Hepatocyte (in vitro differentiated cells): ENCODE measurements at regions not wholly inside any gene's neighbourhood (a gene's known extent, or its start where the extent isn't known, plus 50 kb on each side); places are given as distances from the start of the nearest gene placed in this dataset.
"Not testable (repeated sequence)": the region's sequence is repeated elsewhere in the genome, so short reads cannot be mapped to it uniquely, and the experiment has no call there.

Experiments
- DNase-seq: peaks from one replicate; pipeline ENCODE4 v3.0.0-alpha.2; 2016; ENCODE audit warnings: low spot score
- H2AFZ ChIP-seq: fragments of 200-600 bp; sonication (generic); 2 replicates; pipeline ENCODE4 v1.6.0; 2016; ENCODE audit warnings: antibody characterized with exemption, mild to moderate bottlenecking
- H3K27ac ChIP-seq: fragments of 200-600 bp; sonication (generic); 2 replicates; pipeline ENCODE4 v1.5.1; 2016; ENCODE audit warnings: mild to moderate bottlenecking
- H3K27me3 ChIP-seq: fragments of 200-600 bp; sonication (generic); 2 replicates; pipeline ENCODE4 v1.6.1; 2016
- H3K36me3 ChIP-seq: fragments of 200-600 bp; sonication (generic); replicated peaks from 2 replicates; pipeline ENCODE4 v1.5.1; 2016; ENCODE audit warnings: low read depth; ENCODE audit not compliant: insufficient read depth
- H3K4me1 ChIP-seq: fragments of 200-600 bp; sonication (generic); 2 replicates; pipeline ENCODE4 v1.5.1; 2016; ENCODE audit warnings: mild to moderate bottlenecking, moderate library complexity; ENCODE audit not compliant: insufficient read depth
- H3K4me2 ChIP-seq: fragments of 200-600 bp; sonication (generic); 2 replicates; pipeline ENCODE4 v1.6.0; 2016
- H3K4me3 ChIP-seq: fragments of 200-600 bp; sonication (generic); 2 replicates; pipeline ENCODE4 v1.5.1; 2016; ENCODE audit warnings: mild to moderate bottlenecking
- H3K79me2 ChIP-seq: fragments of 200-600 bp; sonication (generic); 2 replicates; pipeline ENCODE4 v1.6.0; 2017; ENCODE audit warnings: mild to moderate bottlenecking
- H3K9me2 ChIP-seq: fragments of 200-600 bp; sonication (generic); replicated peaks from 2 replicates; pipeline ENCODE4 v1.6.0; 2017; ENCODE audit warnings: mild to moderate bottlenecking; ENCODE audit not compliant: insufficient read depth
- H3K9me3 ChIP-seq: fragments of 200-600 bp; sonication (generic); 2 replicates; pipeline ENCODE4 v1.5.1; 2016; ENCODE audit warnings: low read depth, mild to moderate bottlenecking
- H4K20me1 ChIP-seq: fragments of 200-600 bp; sonication (generic); 2 replicates; pipeline ENCODE4 v1.6.0; 2016; ENCODE audit warnings: mild to moderate bottlenecking; ENCODE audit not compliant: insufficient read depth, poor library complexity, severe bottlenecking
- CTCF ChIP-seq: fragments of 200-600 bp; sonication (generic); IDR thresholded peaks from 2 replicates; pipeline ENCODE4 v1.5.1; 2016; ENCODE audit warnings: antibody characterized with exemption, mild to moderate bottlenecking; ENCODE audit not compliant: poor library complexity
- EZH2 ChIP-seq: fragments of 200-600 bp; sonication (generic); IDR thresholded peaks from 2 replicates; pipeline ENCODE4 v1.6.1; 2016; ENCODE audit warnings: antibody characterized with exemption, mild to moderate bottlenecking, borderline replicate concordance
- EZH2phosphoT487 ChIP-seq: fragments of 200-600 bp; sonication (generic); IDR thresholded peaks from one replicate; pipeline ENCODE4 v1.6.1; 2018; ENCODE audit warnings: antibody characterized with exemption, mild to moderate bottlenecking, low read depth, moderate library complexity; ENCODE audit not compliant: unreplicated experiment, severe bottlenecking
- WGBS: methylation state at CpG from one replicate; pipeline ENCODE4 v1.1.6; 2016; ENCODE audit warnings: low lambda C conversion rate; ENCODE audit errors: missing lambda C conversion rate; 5-methylcytosine and 5-hydroxymethylcytosine counted together

- no peaks in the 10 kb centered on the region for H3K9me3 ChIP-seq
- no peak overlapping the region for H2AFZ ChIP-seq
- H3K79me2 ChIP-seq = no peaks in the 10 kb centered on the region
- no peaks in the 10 kb centered on the region for H4K20me1 ChIP-seq
- WGBS = 33% methylated on average over 17 of the region's 21 CpGs
- H3K9me2 ChIP-seq = no peaks in the 10 kb centered on the region
- no peak overlapping the region for H3K4me3 ChIP-seq
- H3K36me3 ChIP-seq = no peaks in the 10 kb centered on the region
- TF ChIP-seq CTCF = no peak
- no peak for TF ChIP-seq EZH2phosphoT487
- TF ChIP-seq EZH2 = no peak
- DNase-seq = no peak
- H3K27ac ChIP-seq = no peak overlapping the region
- H3K4me2 ChIP-seq = peak overlapping the region; percentile 91
- H3K27me3 ChIP-seq = peaks cover 49% of the 10 kb centered on the region
- H3K4me1 ChIP-seq = peaks cover 11% of the 10 kb centered on the region
Observed at GRCh38 chr22:25420471-25420924, 144.0 kb upstream of the GRK3 start.

GRCh38 chr22:25420925-25421904 is 143.3 kb upstream of the GRK3 start:
- no peaks in the 10 kb centered on the region for H3K79me2 ChIP-seq
- no peak overlapping the region for H3K27ac ChIP-seq
- no peaks in the 10 kb centered on the region for H3K36me3 ChIP-seq
- TF ChIP-seq EZH2 = peak; percentile 38
- no peak for TF ChIP-seq CTCF
- TF ChIP-seq EZH2phosphoT487 = peak; percentile 47
- DNase-seq = no peak
- peak overlapping the region; percentile 91 for H3K4me2 ChIP-seq
- H3K9me3 ChIP-seq = no peaks in the 10 kb centered on the region
- H4K20me1 ChIP-seq = no peaks in the 10 kb centered on the region
- WGBS = 1% methylated on average over 30 of the region's 85 CpGs
- no peaks in the 10 kb centered on the region for H3K9me2 ChIP-seq
- no peak overlapping the region for H2AFZ ChIP-seq
- peaks cover 11% of the 10 kb centered on the region for H3K4me1 ChIP-seq
- H3K27me3 ChIP-seq = peaks cover 52% of the 10 kb centered on the region
- no peak overlapping the region for H3K4me3 ChIP-seq

DNA sequence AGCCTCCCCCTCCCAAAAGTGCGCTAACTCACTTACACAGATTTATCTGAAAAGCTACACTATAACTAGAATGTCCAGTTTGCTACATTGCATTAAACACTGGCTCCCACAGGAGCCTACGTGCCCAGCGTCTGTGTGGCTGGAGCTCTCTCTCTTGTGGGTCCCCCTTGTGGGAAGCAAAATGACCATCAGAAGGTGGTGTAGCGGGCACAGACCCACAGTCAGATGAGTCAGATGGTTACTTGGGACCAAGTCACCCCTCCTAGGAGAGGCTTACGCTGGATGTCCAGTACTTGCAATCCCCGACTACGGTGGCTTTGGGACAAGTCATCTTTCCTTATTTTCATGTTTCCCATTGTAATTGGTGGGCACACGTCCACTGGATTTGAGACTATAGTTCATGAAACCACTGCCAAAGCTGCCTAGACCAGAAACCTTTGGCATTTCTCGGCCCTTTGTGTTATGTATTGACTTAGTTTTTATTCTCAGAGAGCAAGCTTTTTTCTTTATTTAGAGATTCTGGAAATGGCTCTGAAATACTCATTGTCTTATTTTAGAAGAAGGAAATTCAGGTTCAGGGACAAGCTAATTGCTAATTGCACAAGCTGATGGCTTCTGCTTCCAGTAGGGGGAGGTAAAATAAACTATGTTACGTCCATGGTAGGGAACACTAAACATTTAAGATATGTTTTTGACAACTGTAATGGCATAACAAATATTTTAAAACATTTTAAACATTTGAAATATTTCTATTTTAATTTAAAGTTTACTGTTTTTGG is 137.8 kb upstream of the GRK3 start:
- peak; percentile 28 for TF ChIP-seq CTCF
- 76% methylated on average over 9 of the region's 10 CpGs for WGBS
- H3K27ac ChIP-seq, DNase-seq, H3K9me2 ChIP-seq, H3K4me1 ChIP-seq, H3K9me3 ChIP-seq, H3K79me2 ChIP-seq, H3K36me3 ChIP-seq, H2AFZ ChIP-seq, H3K4me2 ChIP-seq, H3K4me3 ChIP-seq, H4K20me1 ChIP-seq: not testable (repeated sequence)
- peaks cover 28% of the 10 kb centered on the region for H3K27me3 ChIP-seq

DNA sequence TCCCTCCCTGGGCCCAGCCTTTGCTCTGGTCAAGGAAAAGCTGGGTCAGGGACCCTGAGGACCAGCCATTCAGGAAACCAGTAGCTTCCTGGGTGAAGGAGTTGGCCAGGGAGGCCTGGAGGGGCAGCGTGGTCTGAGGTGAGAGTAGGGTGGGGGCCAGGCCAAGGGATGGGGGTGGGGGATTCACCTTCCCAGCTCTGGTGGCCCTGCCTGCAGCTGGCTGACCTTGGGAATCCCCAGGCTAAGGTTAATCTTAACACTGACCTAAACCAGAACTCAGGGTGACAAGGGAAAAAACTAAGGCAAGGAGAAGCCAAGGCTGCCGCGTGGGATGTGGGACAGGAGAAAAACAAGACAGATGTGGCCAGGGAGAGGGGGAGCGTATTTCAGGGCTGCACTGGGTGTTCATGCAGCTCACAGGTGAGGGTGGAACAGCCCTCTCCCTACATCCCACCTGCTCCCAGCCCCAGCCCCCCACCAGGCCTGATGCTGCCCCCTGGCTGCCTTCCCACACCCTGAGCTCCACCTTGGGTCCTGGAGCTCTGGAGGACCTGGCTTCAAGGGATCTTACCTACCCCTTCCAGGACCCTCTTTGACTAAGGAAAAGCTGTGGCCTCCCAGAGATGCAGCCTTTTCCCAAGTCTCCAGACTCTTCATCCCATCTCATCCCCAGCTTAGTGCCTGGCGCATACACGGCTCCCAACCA is 132.7 kb upstream of the GRK3 start:
- H3K4me3 ChIP-seq, H3K9me3 ChIP-seq, H3K27ac ChIP-seq, H3K4me2 ChIP-seq, H2AFZ ChIP-seq, H3K9me2 ChIP-seq, H3K27me3 ChIP-seq, H3K79me2 ChIP-seq, H3K4me1 ChIP-seq, H3K36me3 ChIP-seq, H4K20me1 ChIP-seq, DNase-seq: not testable (repeated sequence)
- 90% methylated on average over 1 of the region's 6 CpGs for WGBS

- H3K4me1 ChIP-seq, H3K36me3 ChIP-seq, H3K27ac ChIP-seq, H3K9me3 ChIP-seq, H4K20me1 ChIP-seq, H3K9me2 ChIP-seq, DNase-seq, H3K79me2 ChIP-seq, H3K4me2 ChIP-seq, H2AFZ ChIP-seq, H3K4me3 ChIP-seq, H3K27me3 ChIP-seq: not testable (repeated sequence)
- 81% methylated on average over 8 of the region's 8 CpGs for WGBS
Observed at GRCh38 chr22:25433381-25433970, 131.0 kb upstream of the GRK3 start.
